B cell (primary cell): ENCODE measurements at regions not wholly inside any gene's neighbourhood (a gene's known extent, or its start where the extent isn't known, plus 50 kb on each side); places are given as distances from the start of the nearest gene placed in this dataset.

Source experiments
- ATAC-seq: fragments of 200-7000 bp; cut with Tn5 transposase; one replicate; pipeline ENCODE4 v1.10.0; 2021; ENCODE audit warnings: low read depth, mild to moderate bottlenecking, moderate number of reproducible peaks, moderate library complexity
- CTCF ChIA-PET: fragments of 350-600 bp; sonication (Branson Sonifier 250); formaldehyde crosslinking; loops from one replicate; lab custom pipeline; 2021; ENCODE audit warnings: antibody characterized with exemption, inconsistent platforms; lab: Charles Lee
- POLR2A ChIA-PET: fragments of 350-600 bp; sonication (Branson Sonifier 250); formaldehyde crosslinking; loops from one replicate; lab custom pipeline; 2021; ENCODE audit warnings: antibody characterized with exemption; lab: Charles Lee
- DNase-seq: peaks from one replicate; pipeline ENCODE4 v3.0.0; 2013
- H2AFZ ChIP-seq: 2 replicates; pipeline ENCODE4 v1.6.1; 2012; ENCODE audit warnings: mild to moderate bottlenecking, low read depth, low read length; ENCODE audit not compliant: insufficient read depth, poor library complexity, severe bottlenecking
- H3K27ac ChIP-seq, 2 donors: 1 replicate in 1 of 2; 2 replicates in 1 of 2; pipeline ENCODE4 v1.5.1; 2012 to 2013; ENCODE audit warnings: low read length in 2 of 2, mild to moderate bottlenecking in 2 of 2, moderate library complexity in 1 of 2
- H3K27me3 ChIP-seq, 4 experiments: fragments of 200-600 bp in 1 of 4; sonication (generic) in 1 of 4; replicated peaks in 1 of 4; 1 replicate in 2 of 4; 2 replicates in 2 of 4; pipeline versions ENCODE4 v1.6.1 to v1.7.0; 2013 to 2016; ENCODE audit warnings: low read length in 3 of 4, mild to moderate bottlenecking in 2 of 4, mixed read lengths in 1 of 4, moderate library complexity in 1 of 4; ENCODE audit not compliant: insufficient read depth in 4 of 4, control insufficient read depth in 3 of 4; ENCODE audit errors: control extremely low read depth in 1 of 4
- H3K36me3 ChIP-seq, 2 experiments: replicated peaks in 1 of 2; 1 replicate in 1 of 2; 2 replicates in 1 of 2; pipeline versions ENCODE4 v1.6.1 to v1.7.1; 2013; ENCODE audit warnings: low read length in 1 of 2; ENCODE audit not compliant: insufficient read depth in 2 of 2, control insufficient read depth in 1 of 2; ENCODE audit errors: control extremely low read depth in 1 of 2, extremely low read depth in 1 of 2
- H3K4me1 ChIP-seq, 2 donors: fragments of 200-600 bp in 1 of 2; sonication (generic) in 1 of 2; 1 replicate in 1 of 2; 2 replicates in 1 of 2; pipeline versions ENCODE4 v1.5.1 to v1.6.1; 2013 to 2017; ENCODE audit warnings: low read length in 2 of 2; ENCODE audit not compliant: control insufficient read depth in 2 of 2, insufficient read depth in 2 of 2
- H3K4me2 ChIP-seq: replicated peaks from 2 replicates; pipeline ENCODE3; 2012; ENCODE audit warnings: mild to moderate bottlenecking, low read depth, low read length; ENCODE audit not compliant: poor library complexity, severe bottlenecking
- H3K4me3 ChIP-seq, 5 experiments: fragments of 200-600 bp in 1 of 5; sonication (generic) in 1 of 5; 1 replicate in 3 of 5; 2 replicates in 2 of 5; pipeline versions ENCODE4 v1.5.1 to v1.7.0; 2011 to 2016; ENCODE audit warnings: low read length in 4 of 5, mild to moderate bottlenecking in 4 of 5, low read depth in 2 of 5, control low read depth in 1 of 5, moderate library complexity in 1 of 5; ENCODE audit not compliant: insufficient read depth in 1 of 5; ENCODE audit errors: control extremely low read depth in 1 of 5, extremely low read depth in 1 of 5
- H3K79me2 ChIP-seq: fragments of 200-600 bp; sonication (generic); one replicate; pipeline ENCODE4 v1.6.0; 2016; ENCODE audit warnings: low read length; ENCODE audit not compliant: control insufficient read depth, insufficient read depth
- H3K9ac ChIP-seq: fragments of 200-600 bp; sonication (generic); 2 replicates; pipeline ENCODE4 v1.6.1; 2017; ENCODE audit warnings: mild to moderate bottlenecking, low read length, moderate library complexity
- H3K9me3 ChIP-seq, 3 donors: one replicate each; pipeline versions ENCODE4 v1.6.1 to v1.7.1; 2013; ENCODE audit warnings: low read length in 2 of 3; ENCODE audit not compliant: control insufficient read depth in 2 of 3, insufficient read depth in 1 of 3; ENCODE audit errors: control extremely low read depth in 1 of 3
- H4K20me1 ChIP-seq: 2 replicates; pipeline ENCODE4 v1.6.0; 2012; ENCODE audit warnings: mild to moderate bottlenecking, low read length; ENCODE audit not compliant: insufficient read depth, control insufficient read depth, poor library complexity, severe bottlenecking
- H3K27ac Mint-ChIP-seq: one replicate; pipeline ENCODE4 v1.8.0; 2021; ENCODE audit warnings: mixed read lengths
- H3K27me3 Mint-ChIP-seq: one replicate; pipeline ENCODE4 v1.8.0; 2021; ENCODE audit warnings: mixed read lengths
- H3K4me1 Mint-ChIP-seq: one replicate; pipeline ENCODE4 v1.8.0; 2021; ENCODE audit warnings: mixed read lengths
- H3K4me3 Mint-ChIP-seq: one replicate; pipeline ENCODE4 v1.8.0; 2021; ENCODE audit warnings: mixed read lengths
- H3K9me3 Mint-ChIP-seq: one replicate; pipeline ENCODE4 v1.8.0; 2022; ENCODE audit warnings: mixed read lengths; ENCODE audit not compliant: insufficient read depth
- CTCF ChIP-seq: fragments of 200-600 bp; IDR thresholded peaks from one replicate; pipeline ENCODE4 v1.8.0; 2022; ENCODE audit warnings: antibody characterized with exemption, mild to moderate bottlenecking
- EZH2 ChIP-seq: IDR thresholded peaks from 2 replicates; pipeline ENCODE4 v1.6.1; 2012; ENCODE audit warnings: borderline replicate concordance, low read depth, mild to moderate bottlenecking, moderate library complexity, low read length; ENCODE audit not compliant: insufficient read depth, poor library complexity, severe bottlenecking
- WGBS: methylation state at CpG from one replicate; pipeline ENCODE4 v1.1.5; 2013; ENCODE audit warnings: missing lambda C conversion rate; ENCODE audit not compliant: insufficient coverage; 5-methylcytosine and 5-hydroxymethylcytosine counted together
- intact Hi-C: fragments of 100-400 bp; cut with micrococcal nuclease; formaldehyde crosslinking; loops from one replicate; pipeline ENCODE4 v1.10.0; 2022

- Histone ChIP-seq H3K4me2 (no peak overlapping the region), H3K4me3 (no peak overlapping the region), H3K36me3 (no peaks in the 10 kb centered on the region), H3K4me1 (no peaks in the 10 kb centered on the region), H3K27me3 (no peaks in the 10 kb centered on the region), H2AFZ (no peak overlapping the region), H3K79me2 (no peaks in the 10 kb centered on the region), H4K20me1 (no peaks in the 10 kb centered on the region), H3K27ac (no peak overlapping the region), H3K9me3 (no peaks in the 10 kb centered on the region), H3K9ac (no peak overlapping the region)
- H3K9me3 Mint-ChIP-seq, result no peaks in the 10 kb centered on the region
- H3K27me3 Mint-ChIP-seq, result no peaks in the 10 kb centered on the region
- ChIA-PET POLR2A (no interaction called here), CTCF (no interaction called here)
- intact Hi-C loops, result no loop called here
- WGBS, result 62% methylated on average over 6 of the region's 6 CpGs
- H3K27ac Mint-ChIP-seq, result no peak overlapping the region
- TF ChIP-seq CTCF (no peak), EZH2 (no peak)
- DNase-seq (no peak), ATAC-seq (no peak)
- H3K4me1 Mint-ChIP-seq, result no peaks in the 10 kb centered on the region
- H3K4me3 Mint-ChIP-seq, result no peak overlapping the region
Measured at GRCh38 chr4:181599134-181599533, 644.1 kb upstream of the TENM3 start.

DNA sequence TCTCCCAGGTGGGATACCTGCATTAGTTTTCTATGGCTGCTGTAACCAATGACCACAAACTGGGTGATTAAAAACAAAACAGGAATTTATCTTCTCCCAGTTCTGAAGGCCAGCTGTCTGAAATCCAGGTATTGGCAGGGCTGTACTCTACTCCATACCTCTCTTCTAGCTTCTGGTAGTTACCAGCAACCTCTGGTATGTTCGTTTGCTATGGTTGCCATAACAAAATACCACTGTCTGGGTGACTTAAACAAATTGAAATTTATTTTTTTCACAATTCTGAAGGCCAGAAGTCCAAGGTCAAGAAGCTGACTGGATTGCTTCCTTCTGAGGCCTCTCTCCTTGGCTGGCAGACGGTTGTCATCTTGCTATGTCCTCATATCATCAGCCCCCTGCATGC, 642.1 kb upstream of the TENM3 start:
- Mint-ChIP-seq H3K4me1 (no peaks in the 10 kb centered on the region), H3K27ac (no peak overlapping the region), H3K4me3 (no peak overlapping the region), H3K9me3 (no peaks in the 10 kb centered on the region), H3K27me3 (no peaks in the 10 kb centered on the region)
- TF ChIP-seq EZH2 (no peak), CTCF (no peak)
- no peak overlapping the region for H3K4me2 ChIP-seq
- no peak overlapping the region for H3K4me3 ChIP-seq
- DNase-seq (no peak), ATAC-seq (no peak)
- no peak overlapping the region for H2AFZ ChIP-seq
- CTCF ChIA-PET, result no interaction called here
- H3K4me1 ChIP-seq, result no peaks in the 10 kb centered on the region
- no peaks in the 10 kb centered on the region for H3K79me2 ChIP-seq
- no peaks in the 10 kb centered on the region for H3K36me3 ChIP-seq
- H3K27me3 ChIP-seq, result no peaks in the 10 kb centered on the region
- no peaks in the 10 kb centered on the region for H4K20me1 ChIP-seq
- POLR2A ChIA-PET, result no interaction called here
- H3K27ac ChIP-seq, result no peak overlapping the region
- intact Hi-C loops, result no loop called here
- H3K9ac ChIP-seq, result no peak overlapping the region
- 40% methylated on average over 1 of the region's 2 CpGs for WGBS
- no peaks in the 10 kb centered on the region for H3K9me3 ChIP-seq
